Left colon (tissue), 2 donors: ENCODE measurements at regions not wholly inside any gene's neighbourhood (a gene's known extent, or its start where the extent isn't known, plus 50 kb on each side); places are given as distances from the start of the nearest gene placed in this dataset.
A peak's percentile ranks its signal among the peaks of the same experiment; 100 is the strongest.
"Not testable (repeated sequence)": the region's sequence is repeated elsewhere in the genome, so short reads cannot be mapped to it uniquely, and the experiment has no call there.

Experiments
- ATAC-seq: fragments of 200-7000 bp; cut with Tn5 transposase; one replicate; pipeline ENCODE4 v1.9.1; 2020; ENCODE audit warnings: mild to moderate bottlenecking, moderate library complexity
- DNase-seq, 2 donors: peaks; one replicate each; pipeline ENCODE4 v3.0.0-alpha.2; 2020
- intact Hi-C, 2 donors: fragments of 100-400 bp; cut with DNase I in 1 of 2; cut with micrococcal nuclease in 1 of 2; formaldehyde crosslinking; loops; one replicate each; pipeline versions ENCODE4 v1.11.2 to v1.14.0; 2022; cut with DNase I, micrococcal nuclease
- donor health status: DM: no; HTN: no; CAD: no.
- donor health status: DM: yes; HTN: yes; CAD: no.

DNA sequence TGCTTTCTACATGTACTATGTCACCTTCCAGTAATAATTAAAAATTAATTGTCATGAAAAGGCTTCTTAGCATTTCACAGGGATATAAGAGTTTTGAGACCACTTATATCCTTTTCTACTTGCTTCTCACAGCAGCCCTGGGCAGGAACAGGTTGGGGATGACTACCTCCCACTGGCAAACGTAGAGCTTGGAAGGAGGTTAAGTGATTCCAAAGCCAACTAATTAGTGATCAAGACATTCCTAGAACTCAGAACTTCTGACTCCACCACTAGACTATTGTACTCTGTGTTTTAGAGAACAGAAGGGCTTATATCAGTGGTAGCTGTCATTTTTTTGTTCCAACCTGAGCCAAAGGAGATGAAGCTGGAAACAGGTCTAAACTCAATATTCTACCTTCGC, 364.5 kb upstream of the BOD1L1 start:
- DNase-seq (no peak), ATAC-seq (no peak)
- intact Hi-C loops = no loop called here

GRCh38 chr4:13992975-13993520, 365.5 kb upstream of the BOD1L1 start:
- ATAC-seq = no peak
- DNase-seq = no peak
- intact Hi-C loops = no loop called here

GRCh38 chr4:13994016-13994415, 366.5 kb upstream of the BOD1L1 start:
- DNase-seq (no peak), ATAC-seq (no peak)
- intact Hi-C loops = no loop called here

DNA sequence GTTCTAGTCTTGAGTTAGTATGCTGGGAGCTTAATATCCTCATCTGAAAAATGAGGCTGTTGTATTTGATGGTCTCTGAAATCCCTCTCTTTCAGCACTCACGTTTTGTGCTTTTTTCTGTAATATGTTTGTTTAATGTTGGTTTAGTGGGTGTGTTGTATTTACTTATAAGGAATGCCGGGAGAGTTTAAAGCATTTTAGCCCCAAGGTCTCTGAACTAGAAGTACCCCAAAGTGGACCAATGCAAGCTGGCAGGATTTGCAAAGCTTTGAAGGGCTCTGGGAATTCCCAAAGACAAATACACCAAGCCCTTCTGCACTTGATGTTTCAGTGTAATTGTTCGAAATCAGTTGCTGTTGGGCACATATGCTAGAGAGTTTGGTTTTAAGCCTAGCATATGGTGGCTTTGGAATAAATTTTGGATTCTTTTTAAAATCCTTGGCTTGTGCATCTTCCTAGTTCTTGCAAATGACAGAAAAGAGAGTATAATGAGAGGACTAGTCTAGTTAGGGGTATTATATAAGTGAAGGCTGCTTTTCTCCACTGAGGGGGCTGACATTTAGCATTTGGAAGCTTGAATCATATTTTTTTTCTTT, 371.4 kb upstream of the BOD1L1 start:
- no peak for DNase-seq
- ATAC-seq = no peak
- intact Hi-C loops = no loop called here

DNA sequence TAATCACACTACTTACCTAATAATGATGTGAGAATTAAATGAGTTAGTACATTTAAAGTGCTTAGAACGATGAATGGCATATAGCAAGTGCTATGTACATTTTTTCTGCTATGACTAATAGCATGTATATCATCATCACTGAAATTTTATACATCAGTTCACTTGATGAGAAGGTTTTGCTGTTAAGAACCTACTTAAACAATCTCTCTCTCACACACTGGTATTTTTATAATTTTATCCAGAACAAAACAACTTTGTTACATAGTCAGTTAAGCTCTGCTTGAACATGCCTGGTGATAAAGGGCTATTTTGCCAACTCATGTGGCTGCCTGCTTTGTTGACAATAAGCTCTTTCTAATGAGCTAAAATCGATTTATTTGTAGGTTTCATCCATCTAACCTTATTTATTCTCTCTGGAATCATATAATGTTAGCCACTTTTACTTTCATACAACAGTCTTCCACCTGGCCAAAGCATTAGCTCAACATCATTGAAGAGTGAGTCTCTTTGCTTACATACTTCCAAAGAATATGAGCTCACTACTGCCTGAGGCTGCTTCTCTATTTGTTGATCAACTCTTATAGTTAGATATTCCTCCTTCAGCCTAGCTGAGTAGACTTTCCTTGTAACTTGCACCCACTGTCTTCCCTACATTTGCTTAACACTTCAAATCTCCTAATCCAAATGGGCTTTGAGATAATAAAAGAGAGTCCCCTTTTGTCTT, 372.7 kb upstream of the BOD1L1 start:
- intact Hi-C loops = no loop called here
- no peak for ATAC-seq
- DNase-seq = no peak

GRCh38 chr4:14002331-14002730, 374.8 kb upstream of the BOD1L1 start:
- ATAC-seq, intact Hi-C loops: not testable (repeated sequence)

DNA sequence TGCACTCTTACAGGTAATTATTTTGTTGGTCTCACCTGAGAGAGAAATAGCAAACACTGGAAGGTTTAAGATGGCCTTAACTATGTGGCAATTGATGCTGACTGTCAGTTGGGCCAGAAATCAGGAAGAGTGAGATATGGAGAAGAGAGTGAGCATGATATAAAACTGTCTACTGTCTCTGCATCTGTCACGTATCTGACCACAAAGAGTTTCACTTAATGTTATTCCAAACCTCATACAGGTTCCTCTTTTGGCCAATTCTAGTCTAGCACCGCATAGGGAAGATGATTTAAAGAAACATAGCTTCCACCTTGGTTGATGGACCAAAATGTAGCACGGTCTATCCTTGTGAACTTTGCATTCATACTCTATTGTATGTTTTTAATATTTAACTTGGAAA, 381.0 kb upstream of the BOD1L1 start:
- intact Hi-C loops = no loop called here
- ATAC-seq (no peak), DNase-seq (no peak)

More at GRCh38 chr4:14002331-14002730, 374.8 kb upstream of the BOD1L1 start:
- not testable (repeated sequence) for DNase-seq

GRCh38 chr4:14018191-14018853, 390.8 kb upstream of the BOD1L1 start:
- intact Hi-C loops = no loop called here
- ATAC-seq = no peak
- DNase-seq = no peak

- DNase-seq (no peak), ATAC-seq (no peak)
- intact Hi-C loops = no loop called here
Observed at GRCh38 chr4:14022456-14022855, 394.9 kb upstream of the BOD1L1 start.

- DNase-seq = no peak
- no peak for ATAC-seq
- intact Hi-C loops = no loop called here
Observed at GRCh38 chr4:14023036-14023435, 395.5 kb upstream of the BOD1L1 start.

DNA sequence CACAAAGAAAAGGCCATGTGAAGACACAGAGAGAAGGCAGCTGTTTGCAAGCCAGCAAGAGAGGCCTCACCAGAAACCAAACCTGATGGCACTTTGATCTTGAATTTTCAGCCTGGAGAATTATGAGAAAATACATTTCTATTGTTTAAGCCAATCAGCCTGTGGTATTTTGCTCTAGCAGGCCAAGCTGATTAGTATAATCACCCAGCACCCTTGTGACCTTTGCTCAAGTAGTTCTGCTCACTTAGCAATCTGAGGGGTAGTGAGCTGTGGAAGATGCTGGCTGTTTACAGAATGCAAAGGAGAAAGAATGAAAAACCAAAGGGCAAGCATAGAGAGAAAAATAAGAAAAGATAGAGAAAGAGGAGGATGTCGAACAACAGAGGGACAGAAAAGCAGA, 396.4 kb upstream of the BOD1L1 start:
- no peak for DNase-seq
- no peak for ATAC-seq
- intact Hi-C loops = no loop called here

- intact Hi-C loops = no loop called here
- DNase-seq (no peak), ATAC-seq (no peak)
Observed at GRCh38 chr4:14025111-14025510, 397.6 kb upstream of the BOD1L1 start.

DNA sequence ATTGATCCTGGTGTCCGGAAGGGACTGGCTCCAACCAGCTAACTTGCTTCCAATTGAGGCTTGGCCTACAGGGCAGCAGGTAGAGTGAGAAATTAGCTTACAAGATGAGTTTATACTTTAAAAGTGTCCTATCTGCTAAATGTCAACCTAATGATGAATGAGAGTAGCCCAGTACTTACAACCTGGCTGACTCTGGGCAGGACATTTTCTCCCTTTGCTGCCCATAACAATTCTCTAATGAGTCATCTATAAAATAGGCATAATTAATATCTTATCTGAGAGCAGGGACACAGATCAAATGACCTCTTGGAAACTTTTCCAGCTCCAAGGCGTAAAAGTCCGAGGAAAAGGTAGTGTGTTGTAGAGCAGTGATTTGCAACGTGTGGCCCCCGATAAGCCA, 398.4 kb upstream of the BOD1L1 start:
- DNase-seq (no peak), ATAC-seq (no peak)
- intact Hi-C loops = no loop called here

DNA sequence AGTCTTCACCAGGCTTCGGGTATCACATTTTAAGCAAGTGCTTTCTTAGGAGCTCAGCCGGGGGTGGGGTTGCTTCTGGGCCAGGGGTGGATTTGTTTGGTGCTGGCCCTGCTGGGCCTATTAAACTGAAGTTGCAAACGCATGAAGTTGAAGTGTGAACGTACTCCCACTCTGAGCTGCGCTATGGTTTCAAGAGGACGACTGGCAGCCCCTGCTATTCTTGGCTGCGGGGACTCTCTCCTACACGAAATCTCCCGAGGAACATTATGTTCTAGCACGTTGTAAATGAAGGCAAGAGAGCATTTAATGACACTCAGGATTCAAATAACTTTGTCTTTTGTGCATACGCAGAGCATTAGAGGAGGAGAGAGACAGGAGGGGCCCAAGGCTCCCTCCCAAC, 401.3 kb upstream of the BOD1L1 start:
- ATAC-seq (no peak), DNase-seq (peak in 1 of 2 donors; percentile 21)
- intact Hi-C loops = no loop called here

- intact Hi-C loops = no loop called here
- DNase-seq = no peak
- no peak for ATAC-seq
Observed at GRCh38 chr4:14035076-14035475, 407.6 kb upstream of the BOD1L1 start.

DNA sequence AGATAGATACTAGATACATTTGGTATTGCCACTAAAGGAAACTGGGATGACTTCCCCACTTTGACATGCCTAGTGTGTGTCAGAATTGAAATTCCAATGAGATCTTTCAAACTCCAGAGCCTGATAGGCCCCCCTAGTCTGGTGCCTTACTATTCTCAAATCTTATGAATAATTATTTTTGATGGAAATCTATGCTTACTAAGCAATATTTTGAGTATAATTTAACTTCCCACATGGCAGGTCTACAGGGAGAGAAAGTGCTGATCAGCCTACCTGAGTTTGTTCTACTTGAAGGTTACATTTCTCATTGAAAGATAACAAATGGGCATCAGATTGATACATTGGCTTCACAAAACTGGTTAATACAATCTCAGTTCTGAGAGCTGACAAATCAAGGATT, 415.7 kb upstream of the BOD1L1 start:
- no peak for ATAC-seq
- intact Hi-C loops = no loop called here

GRCh38 chr4:14046642-14047041, 419.1 kb upstream of the BOD1L1 start:
- intact Hi-C loops = no loop called here
- no peak for DNase-seq

More for the DNA sequence above, 415.7 kb upstream of the BOD1L1 start:
- no peak for DNase-seq

GRCh38 chr4:14047840-14048239, 420.3 kb upstream of the BOD1L1 start:
- intact Hi-C loops = no loop called here
- ATAC-seq = no peak
- DNase-seq = no peak

More at GRCh38 chr4:14046642-14047041, 419.1 kb upstream of the BOD1L1 start:
- no peak for ATAC-seq

DNA sequence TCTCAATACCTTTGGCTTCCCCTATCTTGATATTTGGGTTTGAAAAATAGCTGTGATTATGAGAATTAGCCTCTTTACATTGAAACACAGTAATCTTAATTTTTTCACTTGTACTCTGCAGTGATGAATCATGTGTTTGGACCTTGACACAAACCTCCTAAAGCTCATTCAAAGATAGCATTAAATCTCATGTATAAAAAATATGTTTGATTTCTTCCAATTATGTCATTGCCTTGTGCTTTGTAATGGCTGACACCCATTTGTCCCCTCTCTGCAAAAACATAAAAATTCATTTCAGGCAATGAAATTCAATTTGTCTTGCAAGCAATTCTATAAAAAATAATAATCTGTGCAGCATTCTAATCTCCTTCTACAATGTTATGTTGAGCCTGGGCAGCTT, 422.4 kb upstream of the BOD1L1 start:
- ATAC-seq = no peak
- intact Hi-C loops = no loop called here
- DNase-seq = no peak

DNA sequence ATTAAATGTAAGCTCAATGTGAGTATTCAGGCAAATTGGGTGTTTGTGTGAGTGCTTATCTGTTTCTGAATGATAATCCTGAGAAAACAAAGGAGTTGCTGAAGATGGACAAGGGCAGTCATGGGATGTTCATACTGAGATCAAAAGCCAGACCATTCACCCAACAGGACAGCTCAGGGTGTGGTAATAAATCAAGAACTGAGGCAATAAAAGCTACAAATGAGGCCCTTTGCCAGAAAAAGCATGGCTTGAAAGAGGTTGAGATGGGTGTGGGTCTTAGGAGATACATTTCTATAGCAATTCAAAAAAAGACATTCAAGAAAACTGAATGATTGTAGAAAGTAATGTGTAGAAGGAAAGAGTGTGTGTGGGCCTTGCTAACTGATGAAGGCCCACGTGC, 425.8 kb upstream of the BOD1L1 start:
- no peak for ATAC-seq
- no peak for DNase-seq
- intact Hi-C loops = no loop called here
